Body of pancreas (tissue), 4 donors: ENCODE measurements at regions not wholly inside any gene's neighbourhood (a gene's known extent, or its start where the extent isn't known, plus 50 kb on each side); places are given as distances from the start of the nearest gene placed in this dataset.

Experiments used
- ATAC-seq: fragments of 150-250 bp; one replicate; pipeline ENCODE4 v1.9.1; 2016
- DNase-seq, 4 donors: peaks; one replicate each; pipeline ENCODE4 v3.0.0-alpha.2; 2019
- H3K27ac ChIP-seq, 4 donors: fragments of 200-600 bp; sonication (generic); 1 replicate in 3 of 4; 2 replicates in 1 of 4; pipeline versions ENCODE4 v1.5.1 to v1.6.1; 2016 to 2019; ENCODE audit warnings: mild to moderate bottlenecking in 1 of 4, mixed read lengths in 1 of 4, moderate library complexity in 1 of 4
- H3K27me3 ChIP-seq, 2 donors: fragments of 200-600 bp; sonication (generic); one replicate each; pipeline ENCODE4 v1.6.0; 2016; ENCODE audit warnings: mild to moderate bottlenecking in 1 of 2
- H3K36me3 ChIP-seq, 2 donors: fragments of 200-600 bp; sonication (generic); replicated peaks in 1 of 2; 2 replicates each; pipeline ENCODE4 v1.5.1; 2016; ENCODE audit warnings: low read depth in 2 of 2; ENCODE audit not compliant: insufficient read depth in 1 of 2
- H3K4me1 ChIP-seq: fragments of 200-600 bp; sonication (generic); one replicate; pipeline ENCODE4 v1.6.0; 2016
- H3K4me3 ChIP-seq, 2 donors: fragments of 200-600 bp; sonication (generic); 1 replicate in 1 of 2; 2 replicates in 1 of 2; pipeline ENCODE4 v1.5.1; 2016 to 2019
- H3K9me3 ChIP-seq, 3 donors: fragments of 200-600 bp; sonication (generic); 1 replicate in 2 of 3; 2 replicates in 1 of 3; pipeline ENCODE4 v1.5.1; 2016
- CTCF ChIP-seq, 7 experiments: fragments of 450-650 bp in 4 of 7; fragments of 200-600 bp in 3 of 7; sonication (generic) in 3 of 7; IDR thresholded peaks; one replicate each; pipeline ENCODE4 v1.5.1; 2016 to 2019; ENCODE audit warnings: antibody characterized with exemption in 7 of 7
- POLR2A ChIP-seq, 3 donors: fragments of 450-650 bp; IDR thresholded peaks; one replicate each; pipeline ENCODE4 v1.6.1; 2016; ENCODE audit warnings: antibody characterized with exemption in 3 of 3, mild to moderate bottlenecking in 2 of 3
- WGBS, 2 donors: methylation state at CpG; one replicate each; pipeline ENCODE4 v1.1.5; 2017; 5-methylcytosine and 5-hydroxymethylcytosine counted together
- intact Hi-C: fragments of 100-400 bp; cut with DNase I; formaldehyde crosslinking; loops from one replicate; pipeline ENCODE4 v1.15.1; 2023

DNA sequence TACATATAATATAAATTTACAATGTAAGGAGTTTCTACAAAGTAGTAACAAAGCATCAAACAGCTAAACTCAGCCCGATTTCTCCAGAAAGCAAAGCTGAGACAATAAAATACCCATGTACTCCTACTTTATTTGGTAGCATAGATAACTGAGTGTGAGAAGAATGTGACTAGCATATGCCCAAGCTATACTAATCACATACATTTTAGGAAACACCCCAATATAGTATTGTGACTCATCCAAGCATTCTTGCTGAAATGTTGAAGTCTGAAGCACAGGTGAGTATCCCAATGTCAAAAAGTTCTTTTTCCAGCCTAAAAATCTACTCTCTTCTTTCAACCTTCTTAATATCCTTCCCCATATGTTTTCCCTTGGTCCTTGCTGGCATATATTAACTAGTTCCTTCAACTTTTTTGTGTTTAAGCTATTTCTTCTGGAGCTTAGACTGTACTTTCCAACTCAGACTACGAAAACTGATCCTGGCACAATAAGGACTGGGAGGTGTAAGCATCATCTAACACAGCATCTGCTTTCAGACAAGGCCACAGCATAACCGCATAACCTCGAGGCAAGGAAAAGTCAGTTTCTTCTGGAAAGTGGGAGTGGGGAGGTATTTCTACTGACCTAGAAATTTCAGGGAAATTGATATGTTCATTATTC, 163.0 kb upstream of the RNPC3 start:
- H3K36me3 ChIP-seq: no peaks in the 10 kb centered on the region
- 80 to 90% methylated on average over 4 of the region's 4 CpGs for WGBS, 2 donors
- no peaks in the 10 kb centered on the region for H3K9me3 ChIP-seq
- H3K27ac ChIP-seq: no peak overlapping the region
- H3K27me3 ChIP-seq: no peaks in the 10 kb centered on the region
- DNase-seq (no peak), ATAC-seq (no peak)
- intact Hi-C loops: no loop called here
- no peak overlapping the region for H3K4me3 ChIP-seq
- no peaks in the 10 kb centered on the region for H3K4me1 ChIP-seq
- TF ChIP-seq CTCF (IDR thresholded peaks at IDR 0.05) (no peak), POLR2A (IDR thresholded peaks at IDR 0.05) (no peak)

DNA sequence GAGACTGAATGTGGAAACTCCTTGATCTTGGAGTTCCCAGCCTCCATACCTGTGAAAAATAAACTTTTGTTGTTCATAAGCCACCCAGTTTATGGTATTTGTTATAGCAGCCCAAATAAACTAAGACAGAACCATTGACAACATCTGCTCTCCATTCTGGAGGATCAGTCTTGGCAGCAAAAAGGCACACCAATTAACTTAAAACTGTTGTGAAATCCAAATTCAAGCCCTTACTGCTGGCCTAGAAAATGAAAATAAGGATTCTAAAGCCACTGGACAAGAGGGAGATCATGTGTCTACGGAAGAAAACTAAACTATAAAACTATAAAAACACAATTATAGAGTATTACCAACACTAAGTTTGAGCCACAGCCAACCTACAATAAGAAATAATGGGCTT, 172.1 kb upstream of the RNPC3 start:
- no peak overlapping the region for H3K27ac ChIP-seq
- DNase-seq (no peak), ATAC-seq (no peak)
- no peaks in the 10 kb centered on the region for H3K36me3 ChIP-seq
- H3K4me1 ChIP-seq: no peaks in the 10 kb centered on the region
- intact Hi-C loops: no loop called here
- TF ChIP-seq CTCF (IDR thresholded peaks at IDR 0.05) (no peak), POLR2A (IDR thresholded peaks at IDR 0.05) (no peak)
- no peak overlapping the region for H3K4me3 ChIP-seq
- no peaks in the 10 kb centered on the region for H3K27me3 ChIP-seq
- H3K9me3 ChIP-seq: no peaks in the 10 kb centered on the region
- WGBS, 2 donors: 63 to 65% methylated on average over 1 of the region's 1 CpG

DNA sequence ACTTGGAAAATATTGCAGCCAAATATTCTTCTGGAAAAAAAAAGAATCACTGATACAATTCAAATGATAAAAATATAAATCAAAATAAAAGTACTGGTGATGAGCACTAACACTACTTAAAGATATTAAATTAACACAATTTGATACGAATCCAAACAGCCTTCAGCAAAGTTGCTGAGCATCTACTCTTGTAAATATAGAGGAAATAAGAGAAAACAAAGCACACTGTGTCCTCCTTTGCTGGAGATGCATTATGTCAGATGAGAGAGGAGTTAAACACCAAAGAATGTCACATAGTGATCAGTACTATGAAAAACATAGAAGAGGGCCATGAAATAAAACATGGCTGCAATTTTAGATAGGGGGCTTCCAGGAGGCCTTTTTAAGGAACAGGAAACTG, 177.4 kb upstream of the RNPC3 start:
- Histone ChIP-seq H3K9me3 (no peaks in the 10 kb centered on the region), H3K27ac (no peak overlapping the region), H3K36me3 (no peaks in the 10 kb centered on the region), H3K4me1 (no peaks in the 10 kb centered on the region), H3K4me3 (no peak overlapping the region), H3K27me3 (no peaks in the 10 kb centered on the region)
- no peak for DNase-seq
- 42 to 44% methylated on average over 1 of the region's 1 CpG for WGBS, 2 donors
- intact Hi-C loops: no loop called here
- TF ChIP-seq POLR2A (IDR thresholded peaks at IDR 0.05) (no peak), CTCF (IDR thresholded peaks at IDR 0.05) (no peak)
- ATAC-seq: no peak

GRCh38 chr1:103344930-103345329, 180.6 kb upstream of the RNPC3 start:
- WGBS, 2 donors: 80 to 82% methylated on average over 3 of the region's 3 CpGs
- no peak overlapping the region for H3K4me3 ChIP-seq
- ATAC-seq (no peak), DNase-seq (no peak)
- intact Hi-C loops: no loop called here
- no peaks in the 10 kb centered on the region for H3K9me3 ChIP-seq
- TF ChIP-seq CTCF (IDR thresholded peaks at IDR 0.05): no peak
- no peak for TF ChIP-seq POLR2A (IDR thresholded peaks at IDR 0.05)
- H3K36me3 ChIP-seq: no peaks in the 10 kb centered on the region
- H3K4me1 ChIP-seq: no peaks in the 10 kb centered on the region
- H3K27ac ChIP-seq: no peak overlapping the region
- no peaks in the 10 kb centered on the region for H3K27me3 ChIP-seq

DNA sequence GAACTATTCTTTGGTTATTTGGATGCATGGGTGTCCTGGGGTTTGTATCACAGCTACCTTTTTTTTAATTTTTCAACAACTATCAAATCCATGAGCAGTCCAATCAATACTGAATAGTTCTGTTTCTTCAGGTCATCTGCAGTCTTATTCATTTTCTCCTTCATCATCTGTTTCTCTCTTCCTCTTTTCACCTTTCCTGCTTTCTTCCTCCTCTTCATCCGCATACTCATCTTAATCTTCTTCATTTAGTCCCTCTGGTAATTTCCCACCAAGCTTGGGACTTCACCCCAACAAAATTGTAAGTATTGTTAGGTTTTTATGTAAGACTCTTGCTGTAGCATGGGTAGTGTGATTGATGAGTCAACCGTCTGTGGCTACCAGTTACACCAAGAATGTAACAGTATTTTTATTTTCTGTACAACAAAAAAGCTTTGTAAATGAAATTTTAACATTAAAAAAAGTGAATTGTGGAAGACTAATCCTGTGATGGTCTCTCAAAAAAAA, 184.1 kb upstream of the RNPC3 start:
- intact Hi-C loops: no loop called here
- no peaks in the 10 kb centered on the region for H3K9me3 ChIP-seq

More for the DNA sequence above, 184.1 kb upstream of the RNPC3 start:
- no peak overlapping the region for H3K4me3 ChIP-seq
- no peak for TF ChIP-seq CTCF (IDR thresholded peaks at IDR 0.05)
- TF ChIP-seq POLR2A (IDR thresholded peaks at IDR 0.05): no peak
- H3K36me3 ChIP-seq: no peaks in the 10 kb centered on the region
- WGBS, 2 donors: 71 to 77% methylated on average over 2 of the region's 2 CpGs
- ATAC-seq (no peak), DNase-seq (no peak)
- H3K27ac ChIP-seq: no peak overlapping the region
- no peaks in the 10 kb centered on the region for H3K27me3 ChIP-seq
- H3K4me1 ChIP-seq: no peaks in the 10 kb centered on the region
